ENCODE measurements at regions not wholly inside any gene's neighbourhood (a gene's known extent, or its start where the extent isn't known, plus 50 kb on each side); places are given as distances from the start of the nearest gene placed in this dataset.

- TF ChIP-seq CTCF (IDR thresholded peaks at IDR 0.05) (no peak), POLR2AphosphoS5 (IDR thresholded peaks at IDR 0.05; ENCODE audit: insufficient read depth in 1 of 2, low read depth in 1 of 2) (no peak)
Measured at GRCh38 chr10:3294919-3295581, 122.5 kb upstream of the PITRM1 start.

Measured in vagina (tissue), 2 donors.